ENCODE measurements at regions not wholly inside any gene's neighbourhood (a gene's known extent, or its start where the extent isn't known, plus 50 kb on each side); places are given as distances from the start of the nearest gene placed in this dataset.

DNA sequence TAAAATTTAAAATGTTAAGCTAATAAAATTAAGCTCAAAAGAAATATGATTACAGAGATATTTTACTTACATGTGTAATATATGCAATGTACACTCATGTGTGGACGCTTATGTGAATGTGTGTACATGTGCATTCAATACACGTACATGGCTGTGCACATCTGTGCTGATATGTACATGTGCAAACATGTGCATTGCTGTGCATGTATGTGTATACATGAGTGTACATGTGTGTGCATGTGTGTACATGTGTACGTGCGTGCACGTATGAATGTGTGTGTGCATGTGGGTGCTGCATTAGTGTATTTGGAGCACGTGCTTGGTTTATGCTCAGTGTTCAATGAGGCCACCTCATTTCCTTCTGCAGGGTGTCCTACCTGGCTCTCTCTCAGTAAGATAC lies 88.2 kb upstream of the TMEM18 start:
- TF ChIP-seq, protein P1, sequence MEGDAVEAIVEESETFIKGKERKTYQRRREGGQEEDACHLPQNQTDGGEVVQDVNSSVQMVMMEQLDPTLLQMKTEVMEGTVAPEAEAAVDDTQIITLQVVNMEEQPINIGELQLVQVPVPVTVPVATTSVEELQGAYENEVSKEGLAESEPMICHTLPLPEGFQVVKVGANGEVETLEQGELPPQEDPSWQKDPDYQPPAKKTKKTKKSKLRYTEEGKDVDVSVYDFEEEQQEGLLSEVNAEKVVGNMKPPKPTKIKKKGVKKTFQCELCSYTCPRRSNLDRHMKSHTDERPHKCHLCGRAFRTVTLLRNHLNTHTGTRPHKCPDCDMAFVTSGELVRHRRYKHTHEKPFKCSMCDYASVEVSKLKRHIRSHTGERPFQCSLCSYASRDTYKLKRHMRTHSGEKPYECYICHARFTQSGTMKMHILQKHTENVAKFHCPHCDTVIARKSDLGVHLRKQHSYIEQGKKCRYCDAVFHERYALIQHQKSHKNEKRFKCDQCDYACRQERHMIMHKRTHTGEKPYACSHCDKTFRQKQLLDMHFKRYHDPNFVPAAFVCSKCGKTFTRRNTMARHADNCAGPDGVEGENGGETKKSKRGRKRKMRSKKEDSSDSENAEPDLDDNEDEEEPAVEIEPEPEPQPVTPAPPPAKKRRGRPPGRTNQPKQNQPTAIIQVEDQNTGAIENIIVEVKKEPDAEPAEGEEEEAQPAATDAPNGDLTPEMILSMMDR (conservative IDR thresholded peaks at IDR 0.05 in 1 of 2, IDR thresholded peaks at IDR 0.05 in 1 of 2; ENCODE audit: extremely low read depth in 1 of 2, insufficient read depth in 1 of 2, low read depth in 1 of 2, low read length in 2 of 2), result no peak
- TF ChIP-seq EZH2 (IDR thresholded peaks at IDR 0.05; ENCODE audit: borderline replicate concordance, low read length), result no peak
